NOMO-1 (cell line): ENCODE measurements at regions not wholly inside any gene's neighbourhood (a gene's known extent, or its start where the extent isn't known, plus 50 kb on each side); places are given as distances from the start of the nearest gene placed in this dataset.

Experiments used
- DNase-seq, 2 experiments: peaks; one replicate each; lab custom pipeline; 2025; ENCODE audit not compliant: unreplicated experiment in 2 of 2; lab: John Stamatoyannopoulos, UW

DNA sequence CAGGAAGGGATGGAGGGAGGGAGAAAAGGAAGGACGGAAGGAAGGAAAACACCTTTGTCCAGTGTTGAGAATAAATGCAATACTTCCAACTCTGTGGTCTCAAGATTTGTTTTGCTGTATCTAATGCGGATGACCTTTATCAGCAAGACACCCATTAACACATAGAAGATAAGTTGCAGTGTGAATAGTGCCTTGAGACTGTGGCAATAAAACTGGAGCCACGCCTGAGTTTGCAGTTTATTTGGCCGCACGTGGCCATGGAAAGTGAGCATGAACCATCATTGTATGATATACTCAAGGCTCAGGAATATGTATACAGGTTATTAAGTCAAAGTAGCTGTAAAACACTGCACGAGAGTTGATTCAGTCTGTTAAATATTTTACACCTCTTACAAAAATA lies 113.6 kb upstream of the EEA1 start:
- no peak for DNase-seq

DNA sequence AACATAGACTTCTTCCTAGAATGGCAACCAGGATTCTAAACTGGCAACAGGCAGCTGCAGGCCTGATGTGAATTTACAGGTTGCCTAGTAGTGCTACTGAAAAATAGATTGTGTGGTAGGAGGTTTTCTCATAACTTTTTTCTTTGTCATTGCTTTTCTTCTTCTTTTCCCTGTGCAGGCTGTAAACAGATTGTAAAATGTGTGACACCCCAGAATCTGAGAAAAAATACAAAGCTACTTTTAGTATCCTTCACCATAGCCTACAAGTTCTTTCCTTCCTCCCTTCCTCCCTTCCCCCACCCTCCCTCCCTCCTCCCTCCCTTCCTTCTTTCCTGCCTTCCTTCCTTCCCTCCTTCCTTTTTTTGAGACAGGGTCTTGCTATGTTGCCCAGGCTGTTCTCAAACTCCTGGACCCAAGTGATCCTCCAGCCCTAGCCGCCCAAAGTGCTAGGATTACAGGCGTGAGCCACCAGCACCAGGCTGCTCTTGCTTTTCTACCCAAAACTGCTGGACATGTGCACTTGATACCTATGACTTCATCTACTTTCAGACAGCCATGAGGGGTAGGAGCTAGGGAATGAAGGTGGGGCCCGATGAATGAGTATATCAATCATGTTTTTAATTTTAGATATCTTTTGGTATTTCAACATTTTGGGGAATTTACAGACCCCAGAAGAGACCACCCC lies 114.2 kb upstream of the EEA1 start:
- no peak for DNase-seq

DNA sequence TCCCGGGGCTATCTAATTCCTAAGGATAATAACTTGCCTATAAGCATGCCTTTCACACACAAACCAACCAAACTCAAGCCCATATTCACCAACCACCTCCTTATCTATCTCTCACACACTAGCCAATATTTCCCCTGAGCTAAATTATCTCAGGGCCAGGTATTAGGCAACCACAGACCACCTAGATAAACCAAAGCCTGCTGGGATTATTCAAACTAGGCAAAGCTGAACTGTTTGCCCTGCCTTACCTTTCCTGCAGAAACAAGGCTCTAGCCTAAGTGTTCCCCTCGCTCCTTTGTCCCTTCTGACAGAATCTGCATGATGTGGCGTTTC lies 114.7 kb upstream of the EEA1 start:
- no peak for DNase-seq

DNA sequence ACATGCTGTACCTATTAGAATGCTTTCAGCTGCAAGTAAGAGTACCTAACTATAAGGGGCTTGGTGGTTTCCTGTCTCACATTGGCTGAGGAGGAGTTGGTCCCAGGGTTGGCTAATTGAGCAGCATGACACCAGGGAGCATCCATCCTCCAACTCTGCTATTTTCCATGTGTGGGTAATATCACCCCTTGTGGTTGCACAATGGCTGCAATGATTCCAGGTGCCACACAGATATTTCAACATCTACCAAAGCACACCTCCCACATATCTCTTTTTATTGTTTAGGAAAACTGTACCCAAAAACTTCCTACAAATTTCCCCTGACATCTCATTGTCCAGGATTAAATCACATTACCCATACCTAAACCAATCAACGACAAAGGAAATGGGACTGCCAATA lies 118.0 kb upstream of the EEA1 start:
- DNase-seq: no peak

DNA sequence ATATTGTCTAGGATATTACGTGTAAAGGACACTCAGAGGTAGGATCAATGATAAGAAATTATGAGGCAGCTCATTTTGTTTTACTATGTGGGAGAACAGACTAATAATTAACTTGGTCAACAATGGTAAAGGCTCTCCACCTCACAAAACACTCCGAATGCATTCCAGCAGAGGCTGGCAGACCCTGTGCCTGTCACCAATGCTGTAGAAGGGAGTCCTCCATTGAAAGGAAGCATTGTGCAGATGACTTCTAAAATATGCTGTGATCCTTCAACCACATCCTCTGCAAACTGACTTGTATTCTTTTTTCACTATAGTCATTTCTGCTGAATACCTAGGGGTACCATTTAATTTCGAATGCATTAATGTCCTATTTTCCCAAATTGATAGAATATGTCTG lies 119.6 kb upstream of the EEA1 start:
- DNase-seq: no peak

DNA sequence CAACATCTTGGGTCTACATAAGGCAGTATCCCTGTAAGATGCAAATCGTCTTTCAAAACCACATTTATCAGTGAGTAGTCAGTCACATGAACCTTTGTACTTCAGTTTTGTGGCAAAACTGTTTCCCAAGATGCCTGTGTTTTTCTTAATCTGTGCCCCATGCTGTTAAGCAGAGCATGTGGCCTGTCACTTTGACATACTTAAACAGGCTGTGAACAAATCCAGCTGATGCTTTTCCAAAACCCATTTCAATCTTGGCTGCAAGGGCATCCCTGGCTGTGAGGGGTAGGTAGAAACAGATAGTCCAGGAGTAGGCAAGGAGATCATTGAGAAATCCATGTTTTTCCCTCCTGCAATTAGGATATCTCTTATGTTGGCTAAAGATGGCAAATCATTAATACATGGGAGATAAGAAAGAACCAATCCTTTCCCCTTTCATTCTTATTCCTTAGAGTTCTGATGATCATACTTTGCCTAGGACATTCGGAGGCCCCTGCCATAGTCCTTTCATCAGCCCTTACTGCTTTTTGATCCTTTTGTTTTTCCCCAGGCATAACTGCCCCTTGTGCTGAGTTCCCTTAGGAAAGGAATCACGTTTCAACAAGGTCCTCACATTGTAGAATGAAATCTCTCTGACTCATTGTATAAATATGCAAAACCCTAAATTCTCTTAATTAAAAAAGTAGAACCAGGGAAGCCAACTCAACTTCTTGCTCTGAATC lies 121.1 kb upstream of the EEA1 start:
- no peak for DNase-seq

DNA sequence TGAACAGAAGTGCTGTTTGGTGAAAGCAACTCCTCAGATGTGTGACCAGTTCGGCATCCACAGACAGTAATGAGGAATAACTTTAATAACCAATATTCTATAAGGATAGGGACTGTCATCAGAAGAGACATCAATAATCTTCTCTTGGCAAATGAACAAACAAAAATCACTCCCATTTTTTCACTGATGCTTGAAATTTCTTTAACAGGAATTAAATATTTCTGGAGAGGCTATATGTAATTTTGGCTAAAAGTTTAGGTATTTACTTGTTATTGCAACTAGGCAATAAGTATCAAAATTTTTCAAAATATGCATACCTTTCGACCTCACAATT lies 121.6 kb upstream of the EEA1 start:
- DNase-seq: no peak

DNA sequence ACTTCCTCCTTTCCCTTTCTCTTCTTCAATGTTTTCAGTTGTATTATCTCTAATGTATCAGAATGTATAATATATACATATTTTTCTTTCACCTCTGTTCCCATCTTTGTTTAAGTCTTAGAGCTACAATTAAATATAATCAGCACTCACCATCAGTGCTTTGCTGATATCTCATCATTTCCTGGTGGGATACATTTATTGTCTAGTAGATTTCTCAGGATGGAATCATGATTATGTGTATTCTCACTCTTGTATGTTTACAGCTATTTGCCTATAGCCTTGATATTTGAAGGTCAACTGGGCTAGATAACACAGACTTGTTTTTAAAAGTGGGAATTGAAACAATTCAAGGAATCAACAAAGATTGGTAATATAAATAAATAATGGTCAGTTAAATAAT lies 124.9 kb upstream of the EEA1 start:
- no peak for DNase-seq

DNA sequence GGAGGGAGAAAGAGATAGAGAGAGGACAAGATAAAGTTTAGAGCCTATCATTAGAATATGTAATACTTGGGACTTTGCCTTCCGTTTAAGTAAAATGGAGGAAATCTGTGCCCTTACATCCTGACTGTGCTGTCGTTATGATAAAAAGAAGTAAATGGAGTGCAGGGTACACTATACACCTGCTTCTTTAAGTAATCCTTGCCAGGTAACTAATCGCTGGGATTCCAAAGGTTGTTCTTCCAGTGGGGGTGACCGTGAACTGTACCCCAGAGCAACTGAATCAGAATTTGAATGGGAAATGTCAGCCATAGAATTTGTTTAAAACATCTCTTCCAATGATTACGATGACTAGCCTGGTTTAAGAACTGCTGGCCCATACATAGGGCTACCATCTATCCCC lies 126.1 kb upstream of the EEA1 start:
- DNase-seq: no peak

DNA sequence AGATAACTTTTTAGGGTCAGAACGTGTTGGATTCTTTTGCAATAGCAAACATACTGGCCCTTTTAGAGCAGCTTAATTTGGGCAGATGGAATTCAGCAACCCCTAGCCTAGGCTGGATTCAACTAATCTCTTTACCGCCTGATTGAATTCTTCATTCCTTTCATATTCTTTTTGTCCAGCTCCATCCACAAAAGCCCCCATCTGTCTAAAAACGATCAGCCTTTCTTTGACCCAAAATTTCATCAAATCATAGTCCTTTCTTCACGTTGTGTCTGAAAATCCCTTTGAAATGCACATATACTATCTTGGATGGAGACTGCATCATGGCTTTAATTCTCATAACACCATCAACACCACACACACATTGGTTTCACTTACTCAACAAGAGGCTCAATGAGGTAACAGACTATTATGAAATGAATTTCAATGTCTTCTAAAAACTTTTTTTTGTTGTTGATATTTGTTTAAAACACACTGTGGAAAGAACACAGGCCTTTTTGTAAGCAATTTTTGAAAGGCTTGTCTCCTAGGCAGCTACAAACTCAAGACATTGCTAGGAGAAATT lies 128.0 kb upstream of the EEA1 start:
- DNase-seq: no peak

DNA sequence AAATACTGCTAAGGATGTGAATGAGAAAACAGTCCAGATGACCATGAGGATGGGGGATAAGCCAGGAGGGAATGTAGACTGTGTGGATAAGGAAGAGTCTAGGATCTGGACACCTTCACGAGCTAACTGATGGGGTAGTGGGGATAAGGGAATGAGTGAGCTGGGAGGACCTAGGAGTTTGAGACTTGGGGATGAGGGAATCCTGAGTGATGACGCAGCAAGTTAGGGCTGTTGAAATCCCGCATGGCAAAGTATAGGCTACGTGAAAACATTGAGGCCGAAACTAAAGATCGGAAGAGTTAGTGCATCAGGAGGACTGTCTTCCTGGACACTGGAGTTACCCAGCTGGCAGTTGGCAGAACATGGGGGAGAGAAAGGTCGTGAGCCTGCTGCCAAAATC lies 129.2 kb upstream of the EEA1 start:
- DNase-seq: no peak

DNA sequence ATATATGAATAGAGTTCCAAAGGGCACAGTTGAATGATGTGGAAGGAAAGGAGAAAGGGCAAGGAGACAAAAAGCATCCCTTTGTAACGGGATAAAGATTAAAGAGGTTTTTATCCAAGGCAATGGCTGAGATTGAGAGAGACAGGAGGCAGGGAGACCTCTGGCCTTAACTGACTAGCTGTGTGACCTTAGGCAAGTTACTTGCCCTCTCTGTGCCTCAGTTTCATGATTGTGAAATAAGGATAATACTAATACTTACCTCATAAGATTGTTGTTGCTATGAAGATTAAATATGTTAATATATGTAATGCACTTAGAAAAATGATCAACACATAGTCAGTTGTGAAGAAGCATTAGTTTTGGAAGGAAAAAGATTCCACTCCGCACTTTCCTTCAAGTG lies 130.2 kb upstream of the EEA1 start:
- DNase-seq: no peak

DNA sequence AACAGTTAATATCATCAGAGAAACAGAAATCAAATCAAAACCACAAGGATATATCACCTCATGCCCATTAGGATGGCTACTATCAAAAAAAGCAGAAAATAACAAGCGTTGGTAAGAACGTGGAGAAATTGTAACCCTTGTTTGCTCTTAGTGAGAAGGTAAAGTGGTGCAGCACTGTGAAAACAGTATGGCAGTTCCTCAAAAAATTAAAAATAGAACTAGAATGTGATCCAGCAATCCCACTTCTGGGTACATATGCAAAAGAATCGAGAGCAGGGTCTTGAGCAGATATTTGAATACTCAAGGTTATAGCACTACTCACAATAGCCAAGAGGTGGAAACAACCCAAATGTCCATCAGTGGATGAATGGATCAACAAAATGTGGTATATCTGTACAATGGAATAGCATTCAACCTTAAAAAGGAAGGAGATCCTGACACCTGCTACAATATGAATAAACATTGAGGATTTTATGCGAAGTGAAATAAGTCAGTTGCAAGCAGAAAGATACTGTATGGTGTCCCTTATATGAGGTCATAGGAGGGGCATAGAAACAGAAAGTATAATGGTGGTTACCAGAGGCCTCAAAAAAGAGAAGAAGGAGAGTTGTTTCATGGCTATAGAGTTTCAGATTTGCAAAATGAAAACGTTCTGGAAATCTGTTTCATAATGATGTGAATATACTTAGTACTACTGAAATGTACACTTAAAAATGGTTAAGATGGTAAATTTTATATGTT lies 131.0 kb upstream of the EEA1 start:
- DNase-seq: peak; percentile 66 to 87

DNA sequence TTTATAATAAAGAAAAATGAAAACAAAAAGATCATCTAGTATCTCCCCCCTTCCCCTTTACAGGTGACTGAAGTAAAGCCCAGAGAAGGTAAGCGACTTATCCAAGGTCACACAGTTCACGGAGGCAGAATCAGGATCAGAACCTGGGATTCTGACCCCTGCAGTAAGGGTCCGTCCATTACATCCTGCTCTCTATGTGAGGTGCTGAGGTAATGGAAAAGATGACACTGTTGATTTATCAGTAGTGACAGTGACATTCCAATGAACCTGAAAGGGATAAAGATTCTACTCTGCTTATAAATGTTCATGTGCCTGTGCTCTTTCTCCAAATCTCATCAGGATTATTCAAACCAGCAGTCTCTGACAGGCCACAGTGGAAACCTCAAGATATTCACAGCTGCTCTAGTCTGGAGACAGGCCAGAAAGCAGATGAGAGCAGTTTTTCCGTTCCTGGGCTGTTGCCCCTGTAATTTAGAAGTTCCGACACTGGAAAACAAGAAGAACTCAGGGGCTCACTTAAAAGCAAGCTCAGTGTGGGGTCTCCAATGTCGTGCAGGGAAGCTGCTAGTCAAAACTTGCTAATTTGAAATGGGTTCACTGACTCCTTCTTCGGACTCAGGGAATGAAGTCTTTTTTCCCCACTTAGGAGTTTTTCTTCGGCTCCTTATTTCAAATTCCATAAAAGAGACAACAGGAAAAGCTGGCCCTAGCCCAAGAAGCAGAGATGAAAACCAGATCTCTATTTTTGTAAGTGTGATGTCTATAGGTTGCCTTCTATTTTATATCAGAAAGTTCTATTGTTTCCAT lies 131.8 kb upstream of the EEA1 start:
- no peak for DNase-seq

DNA sequence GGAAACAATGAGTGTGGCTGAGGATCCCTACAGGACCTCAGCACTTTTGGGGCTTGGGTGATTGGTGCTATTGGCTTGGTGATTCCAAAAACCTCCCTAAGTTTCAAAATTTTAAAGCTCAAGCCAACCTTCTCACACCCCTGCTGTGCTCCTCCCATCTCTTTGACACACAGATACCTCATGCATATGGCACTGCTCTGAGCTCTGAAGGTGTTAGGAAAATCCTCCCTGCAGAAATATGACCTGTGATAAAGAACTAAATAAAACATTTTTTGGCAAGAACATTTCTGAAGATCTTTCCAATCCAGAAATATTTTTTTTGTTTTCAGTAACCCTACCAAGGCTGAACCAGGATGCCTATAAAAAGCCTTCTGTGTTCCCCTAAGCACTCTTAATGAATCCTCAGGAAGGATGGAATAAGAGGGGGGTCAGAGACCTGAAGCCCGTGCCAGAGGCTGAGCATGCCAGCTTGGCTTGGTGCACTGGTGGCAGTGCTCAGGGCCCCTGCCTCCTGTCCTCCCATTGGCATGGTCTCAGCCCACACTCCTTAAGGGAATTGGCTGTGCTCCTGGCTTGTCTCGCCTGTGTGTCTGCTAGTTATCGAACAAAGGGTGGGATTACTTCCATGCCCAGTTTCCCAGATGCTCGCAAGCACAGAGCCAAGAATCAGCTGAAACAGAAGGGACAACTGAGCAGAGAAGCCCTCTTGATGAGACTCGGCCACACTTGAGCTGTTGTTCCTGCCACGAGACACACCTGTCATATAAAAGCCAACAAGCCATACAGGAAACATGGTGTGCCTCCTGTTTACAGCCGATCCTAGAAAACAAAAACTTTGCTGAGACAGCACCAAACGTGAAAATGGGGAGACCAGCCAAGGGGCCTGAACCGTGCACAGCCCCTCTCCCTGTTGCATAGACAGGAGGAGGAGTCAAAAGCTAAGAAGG lies 132.7 kb upstream of the EEA1 start:
- DNase-seq: no peak

DNA sequence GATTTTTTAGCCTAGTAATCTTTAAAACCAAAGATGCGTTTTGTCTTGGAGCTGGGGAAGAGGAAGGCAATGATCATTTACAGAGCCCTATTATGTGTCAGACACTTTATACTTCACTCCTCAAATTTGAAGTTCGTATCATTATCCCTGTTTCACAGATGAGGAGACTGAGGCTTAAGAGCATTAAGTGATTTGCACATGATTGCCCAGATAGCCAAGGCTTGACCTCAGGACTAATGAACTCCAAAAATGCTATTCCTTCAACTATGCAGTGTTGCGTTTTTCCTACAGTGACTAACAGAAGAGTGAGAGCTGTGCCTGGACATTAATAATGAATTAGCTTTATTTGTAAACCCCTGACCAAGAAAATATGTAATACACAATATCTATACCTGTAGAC lies 136.8 kb upstream of the EEA1 start:
- no peak for DNase-seq

DNA sequence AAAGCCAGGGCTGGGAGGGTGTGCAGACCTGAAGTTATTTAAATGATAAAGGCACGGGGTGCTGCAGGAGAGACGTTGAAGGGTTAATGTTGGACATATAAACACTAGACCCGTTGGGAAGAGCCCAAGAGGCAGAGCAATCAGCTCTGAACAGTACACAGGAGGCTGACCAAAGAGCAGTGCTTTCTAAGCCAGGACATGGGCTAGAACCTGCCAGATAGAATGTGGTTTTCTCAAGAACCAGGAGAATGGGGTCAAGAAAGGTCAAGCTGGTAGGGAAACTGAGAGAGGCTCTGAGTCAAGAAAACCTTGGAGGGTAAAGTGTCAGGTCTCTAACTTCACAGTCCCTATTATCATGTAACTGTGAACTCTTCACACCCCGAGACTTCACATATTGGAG lies 143.2 kb upstream of the EEA1 start:
- DNase-seq: no peak

DNA sequence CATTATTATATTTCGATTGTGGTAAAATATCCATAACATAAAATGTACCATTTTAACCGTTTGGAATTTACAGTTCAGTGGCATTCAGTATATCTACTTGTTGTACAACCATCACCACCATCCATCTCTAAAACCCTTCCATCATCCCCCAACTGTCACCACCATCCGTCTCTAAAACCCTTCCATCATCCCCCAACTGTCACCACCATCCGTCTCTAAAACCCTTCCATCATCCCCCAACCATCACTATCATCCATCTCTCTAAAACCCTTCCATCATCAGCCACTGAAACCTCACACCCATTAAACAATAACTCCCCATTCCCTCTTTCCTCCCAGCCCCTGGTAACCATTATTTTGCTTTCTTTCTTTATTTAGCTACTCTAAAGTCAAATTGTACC lies 144.2 kb upstream of the EEA1 start:
- no peak for DNase-seq

DNA sequence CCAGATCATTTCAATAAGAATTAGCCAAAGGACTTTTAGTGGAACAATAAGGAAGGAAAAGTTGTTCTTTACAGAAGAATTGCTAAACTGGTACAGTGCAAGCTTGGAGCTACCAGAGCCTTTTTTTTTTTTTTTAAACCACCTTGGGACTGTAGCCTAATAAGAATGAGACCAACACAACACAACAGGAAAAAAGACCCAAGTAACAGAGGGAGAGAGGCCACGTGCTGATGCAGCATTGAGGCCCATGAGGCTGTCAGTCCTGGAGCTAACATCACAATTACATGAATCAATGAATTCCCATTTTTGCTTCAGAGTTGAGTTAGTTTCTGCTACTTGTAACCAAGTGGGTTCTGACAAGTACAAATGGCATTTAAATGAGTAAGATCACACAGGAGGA lies 149.0 kb upstream of the EEA1 start:
- DNase-seq: no peak

DNA sequence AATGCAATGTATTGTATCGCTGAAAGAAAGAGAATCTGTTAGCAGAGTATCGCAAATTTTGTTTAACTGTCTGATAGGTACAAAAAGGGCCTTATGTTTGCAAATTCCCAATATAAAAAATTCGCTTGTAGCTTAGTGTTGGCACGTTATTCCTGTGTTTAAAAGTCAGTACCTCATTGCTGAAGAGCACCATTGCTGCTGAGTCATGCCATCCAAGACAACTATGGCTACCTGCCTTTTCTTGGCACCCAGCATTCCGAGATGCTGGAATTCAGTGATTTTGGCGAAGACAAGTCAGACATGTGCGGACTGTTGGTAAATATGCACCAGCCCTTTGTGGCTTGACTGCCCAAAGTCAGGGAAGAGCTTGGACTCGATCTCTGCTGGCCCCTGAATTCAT lies 149.5 kb upstream of the EEA1 start:
- DNase-seq: no peak
